ENCODE measurements at regions not wholly inside any gene's neighbourhood (a gene's known extent, or its start where the extent isn't known, plus 50 kb on each side); places are given as distances from the start of the nearest gene placed in this dataset.

- DNase-seq: no peak
Measured at GRCh38 chr10:111131168-111131799, 54.5 kb downstream of the ADRA2A start.

DNA sequence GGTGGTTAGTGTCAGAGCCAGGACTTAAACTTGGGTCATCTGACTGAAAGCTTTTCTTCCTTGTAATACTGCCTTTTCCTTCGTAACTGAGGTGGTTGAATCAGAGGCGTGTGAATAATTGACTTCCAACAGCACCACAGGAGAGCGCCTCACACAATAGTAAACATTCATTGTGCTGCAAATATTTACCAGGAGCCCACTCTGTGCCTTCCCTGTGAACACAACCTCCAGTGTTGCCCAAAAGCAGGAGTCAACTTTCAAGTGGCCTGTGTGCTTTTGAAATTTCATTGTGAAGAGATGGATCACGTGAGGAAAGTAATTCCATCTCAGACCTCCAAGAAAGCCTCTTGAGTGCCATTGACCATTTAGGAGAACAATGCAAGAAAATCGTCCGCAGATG, 60.2 kb downstream of the ADRA2A start:
- DNase-seq: no peak

DNA sequence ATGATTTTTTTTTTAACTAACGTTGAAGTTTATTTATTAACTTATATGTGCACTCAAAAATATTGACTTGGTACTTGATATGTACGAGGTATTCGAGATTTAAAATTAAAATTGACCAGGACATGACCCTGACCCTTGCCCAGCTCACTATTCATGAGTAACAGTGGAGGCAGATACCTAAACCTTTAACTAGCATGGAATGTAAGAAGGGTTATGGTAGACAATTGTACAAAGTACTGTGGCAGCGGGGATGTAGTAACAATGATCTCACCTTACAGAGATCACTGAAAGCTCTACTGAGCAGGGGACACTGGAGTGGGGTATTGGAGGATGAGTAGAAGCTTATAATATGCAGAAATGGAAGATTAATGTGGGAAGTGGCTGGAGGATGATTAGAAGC, 60.8 kb downstream of the ADRA2A start:
- no peak for DNase-seq

DNA sequence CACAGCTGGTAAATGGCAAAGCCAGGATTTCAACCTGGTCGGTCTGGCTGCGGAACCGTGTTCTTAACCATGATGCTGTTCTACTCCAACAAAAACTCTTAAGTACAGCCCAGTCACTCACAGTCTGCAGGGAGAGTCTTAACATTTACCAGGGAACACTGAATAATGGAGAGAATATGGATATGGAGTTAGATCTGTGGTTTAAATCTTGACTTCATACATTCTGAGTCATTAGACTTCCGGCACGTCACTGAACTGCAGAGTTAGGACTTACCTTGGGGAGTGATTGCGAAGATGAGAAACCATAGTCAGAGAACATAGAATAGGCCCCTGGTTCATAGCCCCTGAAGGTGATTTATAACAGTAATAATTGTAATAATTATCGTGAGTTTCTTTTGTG, 61.7 kb downstream of the ADRA2A start:
- DNase-seq: no peak

- DNase-seq: no peak
Measured at GRCh38 chr10:111139567-111139966, 62.7 kb downstream of the ADRA2A start.

GRCh38 chr10:111142092-111142768, 65.4 kb downstream of the ADRA2A start:
- no peak for DNase-seq

- DNase-seq: no peak
Measured at GRCh38 chr10:111146025-111146640, 69.3 kb downstream of the ADRA2A start.

DNA sequence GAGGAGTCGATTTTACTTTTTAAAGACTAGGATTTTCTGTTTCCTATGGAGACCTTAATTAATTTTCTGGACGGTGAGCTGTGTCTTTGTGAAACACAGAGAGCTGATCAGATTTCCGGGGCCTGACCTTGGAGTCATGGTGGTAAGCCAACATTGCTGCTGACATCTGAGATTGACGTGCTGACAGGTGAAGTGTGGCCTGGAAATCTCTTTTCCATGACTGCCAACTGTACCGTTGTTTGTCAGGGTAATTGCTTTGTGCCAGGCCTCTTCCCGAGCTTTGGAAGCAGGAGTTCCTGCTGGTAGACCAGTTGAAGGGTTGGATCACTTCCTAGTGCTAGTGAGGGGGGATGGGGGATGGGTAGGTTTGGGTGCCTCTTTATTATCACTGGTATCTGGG, 71.2 kb downstream of the ADRA2A start:
- no peak for DNase-seq

DNA sequence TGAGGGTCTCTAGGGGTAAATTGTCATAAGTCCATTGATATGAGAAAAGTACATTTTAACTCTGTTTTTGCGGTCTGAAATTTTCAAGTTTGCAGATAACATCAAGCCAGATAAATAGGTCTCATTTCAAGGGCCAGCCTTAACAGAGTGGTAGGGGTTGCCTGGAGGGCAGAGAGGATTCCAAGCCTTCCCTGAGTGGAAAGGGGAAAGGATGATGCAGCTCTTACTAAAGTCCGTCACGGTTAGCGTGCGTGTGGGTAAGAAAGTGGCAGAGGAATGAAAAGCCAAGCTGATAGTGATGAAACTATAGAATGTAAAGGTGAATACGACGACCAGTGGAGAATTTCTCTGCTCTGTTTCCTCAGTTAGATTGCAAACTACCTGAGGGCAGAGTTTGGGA, 71.6 kb downstream of the ADRA2A start:
- no peak for DNase-seq

- DNase-seq: no peak
Measured at GRCh38 chr10:111150691-111151090, 73.9 kb downstream of the ADRA2A start.

DNA sequence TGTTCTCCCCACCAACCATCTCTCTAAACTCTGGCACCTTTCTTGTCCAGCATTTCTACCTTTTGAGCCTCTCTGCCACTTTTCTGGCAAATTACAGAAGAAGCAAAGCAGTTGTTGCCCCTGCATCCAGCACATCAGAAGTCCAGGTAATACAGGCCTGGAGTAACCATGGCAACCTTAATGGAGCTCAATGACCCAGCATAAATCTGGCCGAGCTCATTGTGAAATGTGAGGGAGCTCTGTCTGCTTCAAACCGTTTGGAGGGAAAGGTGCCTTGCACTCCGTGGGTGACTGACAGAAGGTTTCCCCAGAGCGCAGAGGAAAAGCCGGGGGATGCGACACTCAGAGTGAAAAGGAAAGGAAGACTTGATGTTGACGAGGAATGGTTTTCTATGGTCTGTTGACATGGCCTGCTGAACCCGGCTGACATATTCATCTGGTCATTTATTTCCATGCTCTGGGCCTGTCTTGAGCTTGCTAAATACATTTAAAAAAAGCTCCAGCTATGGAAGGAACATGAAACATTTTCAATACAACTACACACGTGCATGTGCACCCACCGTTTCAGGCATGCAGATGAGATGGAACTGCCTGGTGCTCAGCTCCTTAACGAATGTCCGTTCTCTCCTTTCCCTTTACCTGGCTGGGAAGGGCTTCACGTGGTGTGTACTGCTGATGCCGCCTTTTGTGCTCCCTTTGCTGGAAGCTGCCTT, 74.9 kb downstream of the ADRA2A start:
- no peak for DNase-seq

- DNase-seq: no peak
Measured at GRCh38 chr10:111156754-111157153, 79.9 kb downstream of the ADRA2A start.

DNA sequence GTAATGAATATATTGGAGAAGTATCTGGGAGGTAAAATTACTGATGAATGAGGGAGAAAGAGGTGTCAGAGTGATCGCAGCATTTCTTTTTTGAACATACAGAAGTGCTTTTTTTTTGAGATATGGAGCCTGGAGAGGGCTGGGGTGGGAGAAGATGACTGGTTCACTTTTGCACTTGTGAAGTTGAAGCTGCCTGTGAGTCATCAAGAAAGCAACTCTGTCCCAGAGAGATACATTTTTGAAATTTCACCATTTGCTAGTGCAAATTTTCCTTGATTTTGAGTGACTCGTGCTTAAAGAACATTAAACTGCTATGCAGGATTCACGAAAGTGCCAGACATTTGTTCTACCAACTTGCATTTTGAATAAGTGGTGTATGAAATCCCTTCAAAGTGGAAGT, 81.8 kb downstream of the ADRA2A start:
- no peak for DNase-seq

- no peak for DNase-seq
Measured at GRCh38 chr10:111161109-111161874, 84.5 kb downstream of the ADRA2A start.

GRCh38 chr10:111171183-111171582, 94.4 kb downstream of the ADRA2A start:
- DNase-seq: no peak

DNA sequence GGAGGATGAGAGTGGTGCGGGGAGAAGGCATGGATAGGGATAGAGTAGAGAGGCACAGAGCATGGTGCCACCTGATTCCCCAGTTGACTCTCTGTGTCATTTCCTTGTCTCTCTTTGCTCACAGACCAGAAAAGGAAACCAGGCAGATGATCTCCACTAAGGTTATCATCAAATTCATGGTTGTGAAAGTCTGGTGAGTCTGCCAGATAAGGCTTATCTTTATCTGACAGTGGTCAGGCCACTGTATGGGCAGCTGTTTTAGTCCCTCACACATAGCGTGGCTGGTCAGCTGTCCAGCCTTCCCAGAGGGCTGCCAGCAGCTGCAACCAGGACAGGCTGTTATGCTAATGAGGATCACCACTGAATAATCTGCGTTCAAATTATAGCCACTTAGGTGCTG, 99.0 kb downstream of the ADRA2A start:
- DNase-seq: no peak

GRCh38 chr10:111177379-111177778, 100.5 kb downstream of the ADRA2A start:
- no peak for DNase-seq

- DNase-seq: no peak
Measured at GRCh38 chr10:111179514-111179913, 102.7 kb downstream of the ADRA2A start.

DNA sequence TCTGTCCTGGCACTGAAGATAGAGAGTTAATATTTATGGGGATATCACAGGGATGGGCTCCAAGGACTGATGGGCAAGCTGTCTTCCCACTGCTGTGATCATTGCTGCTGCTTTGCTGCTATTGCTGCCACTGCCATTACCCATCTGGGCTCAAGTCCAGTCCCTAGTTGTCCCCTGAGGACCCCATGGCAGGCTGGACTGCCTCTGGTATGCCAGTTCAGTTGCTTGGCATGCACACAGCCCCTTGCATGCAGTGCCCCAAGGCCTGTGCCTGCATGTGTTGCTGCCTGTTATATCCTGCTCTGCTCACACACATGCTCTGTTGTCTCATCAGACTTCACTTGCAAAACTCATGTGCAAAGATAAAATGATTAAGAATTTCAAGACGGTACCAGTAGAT, 109.5 kb downstream of the ADRA2A start:
- DNase-seq: no peak

GRCh38 chr10:111187096-111187495, 110.3 kb downstream of the ADRA2A start:
- no peak for DNase-seq

DNA sequence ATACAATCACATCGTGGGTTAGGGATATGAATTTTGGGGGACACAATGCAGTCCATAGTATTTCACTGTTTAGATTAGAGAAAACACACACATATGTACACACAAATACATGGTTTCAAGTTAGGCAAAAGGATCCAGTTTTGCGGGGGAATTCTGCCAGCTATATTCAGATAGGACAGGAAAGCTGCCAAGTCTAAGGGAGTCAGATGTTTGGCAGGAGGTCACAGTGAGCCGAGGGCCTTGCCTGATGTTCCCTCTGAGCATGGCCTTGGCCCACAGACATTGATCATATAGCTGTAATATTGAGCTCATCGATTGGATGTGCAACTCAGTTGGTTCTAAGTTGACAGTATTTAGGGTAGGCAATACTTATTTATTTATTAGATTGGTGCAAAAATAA, 122.8 kb downstream of the ADRA2A start:
- no peak for DNase-seq

DNA sequence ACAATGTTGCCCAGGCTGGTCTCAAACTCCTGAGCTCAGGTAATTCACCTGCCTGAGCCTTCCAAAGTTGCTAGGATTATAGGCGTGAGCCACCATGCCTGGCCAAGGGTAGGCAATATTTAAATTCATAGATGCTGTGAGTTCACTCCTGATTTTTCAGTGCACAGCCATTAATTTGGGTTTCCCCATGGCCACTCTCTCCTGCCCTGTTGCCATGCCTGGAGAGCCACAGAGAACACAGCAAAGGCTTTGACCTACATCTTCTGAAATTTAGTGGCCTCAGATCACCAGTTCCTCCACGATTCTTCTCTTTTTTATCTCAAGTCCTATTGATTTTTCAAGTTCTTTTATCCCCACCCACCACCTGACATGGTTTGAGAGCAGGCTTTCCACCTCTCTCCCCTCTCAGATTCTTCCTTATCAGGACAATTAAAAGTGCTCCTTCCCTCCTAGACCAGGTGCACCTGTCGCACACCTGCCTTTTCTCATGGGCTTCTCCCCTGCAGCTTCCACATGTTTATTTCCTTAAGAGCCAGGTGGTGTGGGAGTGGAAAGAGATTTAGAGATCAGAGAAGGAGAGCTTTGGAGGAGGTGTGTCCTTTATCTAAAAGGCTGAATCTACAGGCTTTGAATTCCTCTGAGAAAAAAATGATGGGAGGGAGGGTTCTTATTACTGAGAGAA, 123.8 kb downstream of the ADRA2A start:
- no peak for DNase-seq
